ENCODE measurements at regions not wholly inside any gene's neighbourhood (a gene's known extent, or its start where the extent isn't known, plus 50 kb on each side); places are given as distances from the start of the nearest gene placed in this dataset.

DNA sequence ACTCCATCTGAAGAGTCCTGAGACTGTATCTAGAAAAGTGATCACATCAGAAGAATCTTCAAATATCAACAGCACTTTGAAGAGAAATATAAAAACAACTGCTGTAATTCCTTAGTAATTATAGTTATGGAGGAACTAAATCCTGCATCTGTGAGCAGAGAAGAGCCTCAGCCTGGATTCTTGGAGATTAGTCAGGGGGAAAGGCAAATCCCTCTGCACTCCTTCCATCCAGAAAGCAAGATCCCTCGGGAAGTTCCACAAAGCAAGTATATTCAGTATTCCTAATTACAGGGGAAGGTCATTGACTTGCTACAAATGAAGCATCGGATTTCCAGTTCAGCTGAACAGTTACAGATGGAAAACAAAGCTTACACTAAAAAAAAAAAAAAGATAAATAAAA, 256.6 kb upstream of the IPO5 start:
- no peaks in the 10 kb centered on the region for H3K27me3 ChIP-seq (ENCODE audit: insufficient read depth)
- no peaks in the 10 kb centered on the region for H3K79me2 ChIP-seq (ENCODE audit: insufficient read depth)
- H2AFZ ChIP-seq (ENCODE audit: low read depth): no peak overlapping the region
- DNase-seq: no peak
- H3K9me3 ChIP-seq: no peaks in the 10 kb centered on the region
- 8% methylated on average over 2 of the region's 2 CpGs for WGBS (ENCODE audit: low lambda C conversion rate)
- H3K4me2 ChIP-seq: no peak overlapping the region
- no peaks in the 10 kb centered on the region for H3F3A ChIP-seq (replicated peaks; ENCODE audit: insufficient read depth)
- H3K4me3 ChIP-seq (ENCODE audit: low read depth in 2 of 2, low read length in 1 of 2): no peak overlapping the region
- no peak for TF ChIP-seq SIN3A (IDR thresholded peaks at IDR 0.05; ENCODE audit: borderline replicate concordance, low read depth, low read length)
- no peak for TF ChIP-seq TEAD4 (IDR thresholded peaks at IDR 0.05; ENCODE audit: borderline replicate concordance, insufficient read depth)
- TF ChIP-seq RCOR1 (IDR thresholded peaks at IDR 0.05; ENCODE audit: low read length): no peak
- no peak for TF ChIP-seq FOSL2 (IDR thresholded peaks at IDR 0.05; ENCODE audit: borderline replicate concordance, low read depth)
- TF ChIP-seq REST (IDR thresholded peaks at IDR 0.05; ENCODE audit: low read depth, low read length): no peak
- no peak for TF ChIP-seq TCF12 (IDR thresholded peaks at IDR 0.05)
- TF ChIP-seq FOXM1 (IDR thresholded peaks at IDR 0.05; ENCODE audit: low read depth): no peak
- TF ChIP-seq EP300 (IDR thresholded peaks at IDR 0.05; ENCODE audit: borderline replicate concordance in 1 of 2, low read depth in 1 of 2, low read length in 1 of 2): no peak
- CTCF ChIA-PET: no interaction called here
- H3K9me2 ChIP-seq: no peaks in the 10 kb centered on the region
- H3K4me1 ChIP-seq (ENCODE audit: control insufficient read depth in 1 of 2, insufficient read depth in 2 of 2, low read depth in 1 of 2, low read length in 1 of 2): no peaks in the 10 kb centered on the region
- H3K9ac ChIP-seq: no peak overlapping the region
- H3K27ac ChIP-seq (ENCODE audit: low read depth in 2 of 2, low read length in 1 of 2): no peak overlapping the region
- H4K20me1 ChIP-seq (ENCODE audit: insufficient read depth): no peaks in the 10 kb centered on the region
- no peaks in the 10 kb centered on the region for H3K36me3 ChIP-seq (replicated peaks in 1 of 2; ENCODE audit: control insufficient read depth in 1 of 2, insufficient read depth in 2 of 2, low read length in 1 of 2)
- POLR2A ChIA-PET: no interaction called here

DNA sequence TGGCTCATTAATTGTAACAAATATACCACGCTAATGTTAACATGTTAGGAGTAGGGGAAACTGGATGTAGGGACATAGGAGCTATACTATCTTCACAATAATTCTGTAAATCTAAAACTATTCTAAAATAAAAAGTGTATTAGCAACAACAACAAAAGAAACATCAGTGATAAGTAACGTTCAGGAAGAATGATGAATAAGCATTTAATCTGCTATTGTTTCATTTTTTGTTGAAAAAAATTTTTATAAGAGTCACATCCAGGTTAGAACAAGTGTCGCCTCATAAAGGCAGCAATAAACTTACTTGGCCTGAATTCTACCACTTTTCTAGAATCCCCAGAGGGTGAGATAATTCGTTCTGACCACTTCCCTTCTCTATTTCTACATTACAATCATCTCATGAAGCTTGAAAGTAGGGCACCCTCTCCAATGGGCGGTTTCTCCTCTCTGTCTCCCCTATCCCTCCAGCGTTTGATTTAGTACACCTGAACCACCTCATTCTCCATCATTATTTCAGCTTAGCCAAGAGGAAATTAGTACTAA, 253.1 kb upstream of the IPO5 start:
- 30% methylated on average over 6 of the region's 6 CpGs for WGBS (ENCODE audit: low lambda C conversion rate)

More for the DNA sequence above, 253.1 kb upstream of the IPO5 start:
- Histone ChIP-seq H3K36me3 (replicated peaks in 1 of 2; ENCODE audit: control insufficient read depth in 1 of 2, insufficient read depth in 2 of 2, low read length in 1 of 2) (no peaks in the 10 kb centered on the region), H3K4me3 (ENCODE audit: low read depth in 2 of 2, low read length in 1 of 2) (no peak overlapping the region), H3K27ac (ENCODE audit: low read depth in 2 of 2, low read length in 1 of 2) (no peak overlapping the region), H3K4me1 (ENCODE audit: control insufficient read depth in 1 of 2, insufficient read depth in 2 of 2, low read depth in 1 of 2, low read length in 1 of 2) (no peaks in the 10 kb centered on the region), H3K9me3 (no peaks in the 10 kb centered on the region), H3K79me2 (ENCODE audit: insufficient read depth) (no peaks in the 10 kb centered on the region), H4K20me1 (ENCODE audit: insufficient read depth) (no peaks in the 10 kb centered on the region), H3K9ac (no peak overlapping the region), H3K27me3 (ENCODE audit: insufficient read depth) (no peaks in the 10 kb centered on the region), H3K4me2 (no peak overlapping the region), H3K9me2 (no peaks in the 10 kb centered on the region), H3F3A (replicated peaks; ENCODE audit: insufficient read depth) (no peaks in the 10 kb centered on the region), H2AFZ (ENCODE audit: low read depth) (no peak overlapping the region)
- TF ChIP-seq NRF1 (IDR thresholded peaks at IDR 0.05; ENCODE audit: low read depth, low read length) (no peak), RFX5 (IDR thresholded peaks at IDR 0.05; ENCODE audit: low read length) (no peak), IRF3 (IDR thresholded peaks at IDR 0.05; ENCODE audit: low read depth, low read length) (no peak), ELF1 (IDR thresholded peaks at IDR 0.05) (no peak), MAX (IDR thresholded peaks at IDR 0.05; ENCODE audit: low read depth) (no peak), CHD2 (IDR thresholded peaks at IDR 0.05; ENCODE audit: low read length, partially characterized antibody) (no peak), POLR2AphosphoS5 (IDR thresholded peaks at IDR 0.05; ENCODE audit: low read depth, low read length) (no peak), SMC3 (IDR thresholded peaks at IDR 0.05; ENCODE audit: low read depth, low read length) (no peak), GATA2 (CRISPR knock-in tag; IDR thresholded peaks at IDR 0.05) (no peak), GABPA (IDR thresholded peaks at IDR 0.05; ENCODE audit: low read depth) (no peak), TEAD4 (IDR thresholded peaks at IDR 0.05; ENCODE audit: borderline replicate concordance, insufficient read depth) (no peak)
- CTCF ChIA-PET: no interaction called here
- no peak for DNase-seq
- POLR2A ChIA-PET: no interaction called here
